Kidney capillary endothelial cell (primary cell): ENCODE measurements at regions not wholly inside any gene's neighbourhood (a gene's known extent, or its start where the extent isn't known, plus 50 kb on each side); places are given as distances from the start of the nearest gene placed in this dataset.
"Not testable (repeated sequence)": the region's sequence is repeated elsewhere in the genome, so short reads cannot be mapped to it uniquely, and the experiment has no call there.

ENCODE experiments used
- DNase-seq: peaks from one replicate; pipeline ENCODE4 v3.0.0-alpha.2; 2018; ENCODE audit warnings: low spot score

DNA sequence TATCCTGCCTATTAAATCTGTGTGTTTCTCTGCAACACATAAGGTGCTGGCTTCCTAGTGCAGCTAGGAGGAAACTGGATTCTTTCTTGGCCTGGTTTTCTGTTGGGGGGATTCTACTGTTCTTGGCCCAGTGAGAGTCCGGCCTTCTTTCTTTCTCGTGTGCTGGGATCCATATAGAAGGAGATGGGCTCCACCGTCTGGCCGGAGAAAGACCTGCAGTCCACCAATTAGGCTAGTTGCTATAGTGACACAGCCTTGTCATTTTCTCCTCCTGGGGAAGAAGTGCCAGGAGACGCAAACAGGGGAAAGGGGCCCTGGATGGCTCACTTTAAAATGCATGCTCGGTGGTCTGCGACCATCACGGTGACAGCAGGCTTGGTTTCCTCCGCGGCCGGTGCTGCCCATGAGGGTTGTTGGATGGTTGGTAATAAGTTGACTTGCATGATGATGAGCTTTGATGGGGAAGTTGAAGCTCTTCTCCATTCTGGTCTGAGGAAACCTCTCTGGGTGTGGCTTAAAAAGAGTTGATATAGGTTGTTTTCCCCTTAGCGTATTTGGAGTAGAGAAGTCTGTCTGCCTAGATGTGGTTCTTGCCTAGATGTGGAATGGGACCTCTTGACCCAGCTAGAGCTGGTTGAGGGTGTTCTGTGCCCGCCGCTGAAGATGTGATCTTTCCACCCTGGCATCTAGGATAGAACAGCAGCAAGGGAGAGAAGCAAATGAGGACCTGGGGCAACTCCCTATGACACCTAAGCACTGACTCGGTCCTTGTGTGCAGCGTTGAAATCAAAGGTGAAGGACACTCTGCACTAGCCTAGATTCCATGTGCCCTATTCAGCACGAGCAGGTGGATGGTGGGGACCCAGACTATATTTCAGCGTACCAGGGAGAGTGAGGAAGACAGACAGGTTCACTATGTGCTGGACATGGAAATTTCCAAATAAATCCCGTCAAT, 1335.0 kb downstream of the BRD1 start:
- peak; percentile 71 for DNase-seq

DNA sequence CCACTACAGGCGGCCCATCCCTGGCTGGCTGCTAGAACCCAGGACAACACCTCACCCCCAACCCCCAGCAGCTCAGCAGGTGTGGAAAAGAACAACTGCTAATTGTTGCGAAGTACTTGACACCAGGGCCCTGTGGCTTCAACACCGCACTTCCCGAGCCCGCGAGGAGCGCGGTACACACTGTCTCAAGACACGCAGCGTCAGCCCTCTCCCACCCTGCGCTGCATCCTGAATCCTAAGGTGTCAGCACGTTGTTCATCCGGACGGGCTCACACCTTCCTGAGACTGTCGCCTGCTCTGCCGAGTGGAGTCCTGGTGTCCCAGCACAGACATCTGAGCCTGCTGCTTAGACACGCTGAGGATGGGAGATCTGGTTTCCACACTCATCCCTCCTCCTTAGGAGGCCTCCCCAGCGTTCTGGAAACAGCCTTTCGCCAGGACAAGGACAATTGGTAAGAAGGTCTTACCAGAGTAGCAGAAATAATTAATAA, 1336.2 kb downstream of the BRD1 start:
- DNase-seq: no peak

DNA sequence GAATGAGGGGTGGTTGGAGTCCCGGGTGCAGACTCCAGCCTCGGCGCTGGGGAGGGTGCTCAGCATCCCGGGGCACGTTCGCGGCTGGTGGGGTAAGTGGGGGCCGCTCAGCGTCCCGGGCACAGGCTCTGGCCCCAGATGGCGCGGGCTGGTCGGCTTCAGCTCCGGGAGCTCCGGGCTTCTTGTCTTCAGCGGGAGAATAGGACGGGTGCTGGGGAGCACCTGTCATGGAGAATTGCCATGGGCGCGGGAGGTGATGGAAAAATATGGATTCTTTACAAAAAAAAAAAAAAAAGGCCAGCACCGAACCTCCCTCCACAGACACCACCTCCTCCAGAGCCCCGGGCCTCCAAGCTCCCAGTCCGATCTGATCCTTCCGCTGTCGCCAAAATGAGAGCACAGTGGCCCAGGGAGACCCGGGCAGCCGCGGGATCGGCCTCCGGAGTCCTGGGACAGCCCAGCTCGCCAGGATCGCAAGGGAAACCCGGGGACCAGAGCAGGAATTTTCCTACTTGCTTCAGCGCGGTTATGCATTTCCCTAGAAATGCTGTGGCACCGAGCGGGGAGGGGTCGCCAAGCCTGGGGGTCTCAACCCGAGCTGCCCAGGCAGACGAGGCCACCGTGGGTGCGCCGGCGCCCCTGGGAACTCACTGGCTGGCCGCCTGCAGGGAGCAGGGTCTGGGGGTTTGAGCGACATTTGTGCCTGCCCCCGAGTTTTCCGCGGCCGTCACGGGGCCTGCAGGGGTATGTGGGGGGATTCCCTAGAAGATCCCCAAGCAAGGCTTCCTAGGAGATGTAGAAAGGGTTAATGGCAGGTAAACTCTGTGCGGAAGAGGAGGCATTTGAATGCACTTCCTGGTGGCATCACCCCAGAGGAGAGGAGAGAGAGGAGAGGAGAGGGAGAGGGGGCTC, 1336.9 kb downstream of the BRD1 start:
- no peak for DNase-seq

DNA sequence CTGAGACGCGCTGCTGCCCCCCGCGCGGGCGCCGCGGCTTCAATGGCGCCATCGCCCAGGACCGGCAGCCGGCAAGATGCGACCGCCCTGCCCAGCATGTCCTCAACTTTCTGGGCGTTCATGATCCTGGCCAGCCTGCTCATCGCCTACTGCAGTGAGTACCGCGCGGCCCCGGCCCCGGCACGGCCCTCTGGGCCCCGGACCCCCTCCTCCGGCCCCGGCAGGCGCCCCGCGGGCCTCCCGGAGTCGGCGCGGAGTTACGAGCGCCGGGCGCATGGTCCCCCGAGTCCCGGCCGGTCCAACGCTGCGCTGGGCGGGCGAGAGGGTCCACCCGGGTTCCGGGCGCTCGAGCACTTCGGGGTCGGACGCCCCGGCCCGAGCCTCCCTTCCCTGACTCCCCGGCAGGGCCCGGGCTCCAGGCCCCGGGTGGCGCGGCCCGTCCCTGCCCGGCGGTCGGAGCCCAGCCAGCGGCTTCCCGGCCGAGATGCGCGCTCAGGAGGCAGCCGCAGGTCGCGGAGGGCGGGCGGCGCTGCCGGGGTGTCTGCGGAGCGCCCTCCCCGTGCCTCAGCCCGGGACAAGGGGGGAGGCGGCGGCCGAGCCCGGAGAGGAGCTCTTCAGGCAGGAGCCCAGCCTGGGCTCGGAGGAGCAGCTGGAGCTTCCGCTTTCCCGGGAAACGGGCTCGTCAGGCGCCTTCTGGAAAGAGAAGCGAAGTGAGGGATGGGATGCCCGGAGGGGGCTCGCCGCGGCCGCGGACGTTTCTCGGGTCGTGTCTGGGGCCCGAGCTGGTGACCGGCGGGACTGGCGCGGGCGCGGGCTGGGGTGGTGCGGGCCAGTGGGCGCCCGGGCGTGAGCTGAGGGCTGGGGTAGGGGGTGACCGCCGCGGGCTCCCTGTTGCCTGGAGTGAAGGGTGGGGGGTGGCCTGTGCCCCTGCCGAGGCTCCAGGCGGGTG, 1337.8 kb downstream of the BRD1 start:
- DNase-seq: no peak

DNA sequence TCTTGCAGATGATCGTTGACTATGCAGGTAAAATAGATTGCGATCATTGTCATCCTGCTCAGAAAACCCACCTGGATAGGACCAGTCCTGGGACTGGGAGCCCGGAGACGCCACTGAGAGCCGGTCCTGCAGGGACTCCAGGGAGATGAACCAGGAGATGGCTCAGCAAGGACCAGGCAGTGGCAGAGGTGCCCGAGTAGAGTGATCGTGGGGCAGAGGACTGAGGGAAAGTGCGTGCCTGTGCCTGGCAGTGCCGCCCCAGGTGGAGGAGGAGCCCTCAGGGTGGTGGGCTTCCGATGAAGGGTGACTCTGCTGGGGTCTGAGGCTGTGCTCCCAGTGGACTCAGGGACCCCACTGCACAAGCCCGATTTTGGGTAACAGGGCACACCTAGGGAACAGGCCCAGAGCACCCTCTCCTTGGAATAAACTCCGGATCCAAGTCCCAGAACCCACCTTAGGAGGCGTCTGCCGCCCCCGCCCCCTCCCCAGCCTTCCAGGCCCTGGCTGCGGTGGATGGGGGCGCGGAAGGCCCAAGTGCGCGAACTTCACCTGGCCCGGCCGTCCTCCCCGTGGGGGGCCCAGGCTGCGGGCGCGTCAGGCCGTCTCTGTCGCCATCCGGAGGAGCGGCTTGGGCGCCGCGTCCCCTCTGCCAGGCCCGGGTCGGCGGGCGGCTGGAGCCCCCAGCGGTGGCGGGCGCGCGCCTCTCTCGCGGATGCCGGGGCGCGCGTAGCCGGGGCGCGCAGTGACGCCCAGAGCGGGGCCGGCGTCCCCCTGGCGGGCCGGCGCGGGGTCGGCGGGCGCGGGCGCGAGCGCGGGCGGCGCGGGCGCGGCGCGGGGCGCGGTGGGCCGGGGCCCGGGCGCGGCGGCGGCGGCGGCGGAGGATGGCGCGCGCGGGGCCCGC, 1338.8 kb downstream of the BRD1 start:
- no peak for DNase-seq

DNA sequence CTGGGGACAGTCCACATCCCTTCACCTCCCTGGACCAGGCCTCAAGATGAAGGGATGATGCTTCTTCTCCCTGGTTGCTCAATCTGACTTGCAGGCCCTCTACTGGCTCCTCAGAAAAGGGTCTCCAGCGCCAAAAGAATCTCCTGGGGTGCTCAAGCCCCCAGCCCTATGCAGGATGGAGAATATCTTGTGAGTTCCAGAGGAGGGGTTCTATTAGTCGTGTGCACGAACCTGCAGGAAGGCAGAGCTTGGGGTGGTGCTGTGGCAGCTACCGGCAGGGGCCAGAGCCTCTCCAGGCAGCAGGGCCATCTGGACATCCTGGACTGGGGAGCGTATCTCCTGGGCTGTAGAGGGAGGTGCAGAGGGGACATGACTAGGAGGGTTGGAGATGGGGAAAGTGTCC, 1339.5 kb downstream of the BRD1 start:
- DNase-seq: no peak

DNA sequence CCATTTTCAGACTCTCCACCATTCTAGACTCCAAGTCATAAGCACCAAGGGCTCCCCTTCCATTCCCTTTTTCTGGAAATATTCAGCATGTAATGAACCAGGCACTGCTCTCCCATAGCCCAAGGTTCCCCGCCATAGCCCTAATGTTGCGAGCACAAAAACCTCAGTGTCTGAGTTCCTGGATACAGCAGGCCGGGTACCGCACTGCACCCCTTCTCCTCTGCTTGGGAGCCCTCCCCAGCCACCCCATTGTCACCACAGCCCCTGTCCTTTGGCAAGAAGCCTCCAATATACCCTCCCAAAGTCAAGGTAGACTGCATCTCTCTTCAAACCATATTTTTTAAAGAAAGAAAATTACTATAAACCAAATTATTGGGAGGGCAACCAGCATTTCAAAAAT, 1341.1 kb downstream of the BRD1 start:
- DNase-seq: no peak

DNA sequence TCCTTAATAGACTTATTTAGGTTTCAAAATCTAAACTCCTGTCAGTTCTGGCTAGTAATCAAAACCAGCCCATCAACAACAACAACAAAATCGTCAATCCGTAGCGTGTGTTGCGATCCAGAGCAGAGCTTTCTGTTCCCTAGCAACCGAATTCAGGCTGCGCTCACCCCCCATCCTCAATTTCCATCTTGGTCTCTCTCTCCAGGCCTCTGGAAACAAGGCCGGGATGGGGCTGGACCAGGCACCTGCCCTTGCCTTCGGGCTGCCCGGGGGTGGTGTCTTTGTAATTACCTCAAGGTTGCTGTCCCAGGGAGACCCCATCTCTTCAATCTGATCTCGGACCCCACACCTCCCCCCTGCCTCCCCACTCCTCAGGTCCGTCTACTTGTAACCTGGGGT, 1341.5 kb downstream of the BRD1 start:
- DNase-seq: no peak

DNA sequence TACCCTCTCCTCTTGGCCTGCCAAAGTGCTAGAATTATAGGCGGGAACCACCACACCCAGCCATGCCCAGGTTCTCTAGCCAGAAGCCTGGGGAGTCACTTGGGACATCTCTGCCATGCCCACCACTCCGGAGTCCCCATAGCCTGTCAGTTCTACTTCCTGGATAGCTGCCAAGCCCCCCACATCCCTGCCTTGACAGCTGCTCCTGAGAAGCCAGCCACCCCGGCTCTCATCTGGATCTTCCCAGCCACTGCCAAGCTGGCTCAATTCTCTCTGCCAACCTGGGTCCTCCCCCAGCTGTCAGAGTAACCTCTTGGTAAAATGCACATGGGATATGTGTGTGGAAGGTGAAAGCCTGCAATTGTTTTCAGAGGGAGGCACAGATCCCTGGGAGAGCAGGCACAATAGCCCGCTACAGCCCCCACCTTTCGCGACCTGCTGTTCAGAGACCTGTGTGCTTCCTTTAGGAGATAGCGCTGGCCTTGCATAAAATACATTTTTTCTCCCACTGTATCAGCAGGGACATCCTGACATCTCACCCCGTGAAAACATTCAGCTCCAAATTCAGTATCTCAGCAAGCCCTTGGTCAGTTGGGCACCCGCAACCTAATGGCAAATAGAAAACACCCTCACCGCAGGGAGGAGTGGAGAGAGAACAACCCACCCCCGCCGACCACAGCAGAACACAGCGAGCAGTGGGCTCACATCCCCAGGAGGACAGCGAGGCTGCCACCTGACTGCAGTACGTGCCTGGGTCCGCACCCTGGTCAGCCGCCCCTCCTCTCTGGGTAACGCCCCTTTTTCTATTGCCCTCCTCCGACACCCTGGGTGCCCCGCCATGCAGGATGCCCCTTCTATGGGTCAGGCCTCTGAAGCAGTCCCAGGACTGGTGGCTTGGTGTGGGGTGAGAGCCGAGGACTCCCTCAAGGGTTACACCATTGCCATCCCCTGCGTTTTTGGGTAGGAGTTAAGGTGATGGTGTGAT, 1342.2 kb downstream of the BRD1 start:
- DNase-seq: no peak

DNA sequence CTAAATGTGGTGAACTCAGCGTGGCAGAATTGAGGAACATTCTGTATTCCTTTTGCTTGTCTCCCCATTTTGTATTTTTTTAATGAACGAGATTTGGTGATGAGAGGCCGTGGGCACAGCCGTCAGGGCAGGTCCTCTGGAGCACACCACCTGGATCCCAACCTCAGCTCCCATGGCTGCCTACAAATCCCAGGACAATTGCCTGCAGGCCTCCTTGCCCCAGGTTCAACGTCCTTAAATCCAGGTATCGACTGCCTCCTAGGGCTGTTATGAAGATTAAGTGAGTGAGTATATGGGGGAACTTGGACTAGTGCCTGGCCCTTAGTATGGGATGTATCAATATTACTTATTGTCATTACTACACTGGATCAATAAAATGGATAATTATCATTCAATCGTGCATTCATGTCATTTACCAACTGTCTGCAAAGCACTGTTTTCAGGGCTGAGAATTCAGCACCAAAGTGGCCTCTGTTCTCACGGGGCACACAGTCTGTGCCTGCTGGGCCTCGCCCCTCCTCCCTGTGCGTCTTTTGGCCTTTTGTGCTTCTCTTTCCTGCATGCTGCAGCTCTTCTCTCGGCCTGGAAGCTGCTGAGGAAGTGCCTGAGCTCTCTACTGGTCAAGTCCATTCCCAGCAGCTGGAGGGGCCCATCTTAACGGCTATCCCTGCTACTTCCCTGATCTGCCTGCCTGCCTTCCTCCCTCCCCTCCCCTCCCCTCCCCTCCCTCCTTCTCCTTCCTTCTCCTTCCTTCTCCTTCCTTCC, 1343.7 kb downstream of the BRD1 start:
- no peak for DNase-seq

DNA sequence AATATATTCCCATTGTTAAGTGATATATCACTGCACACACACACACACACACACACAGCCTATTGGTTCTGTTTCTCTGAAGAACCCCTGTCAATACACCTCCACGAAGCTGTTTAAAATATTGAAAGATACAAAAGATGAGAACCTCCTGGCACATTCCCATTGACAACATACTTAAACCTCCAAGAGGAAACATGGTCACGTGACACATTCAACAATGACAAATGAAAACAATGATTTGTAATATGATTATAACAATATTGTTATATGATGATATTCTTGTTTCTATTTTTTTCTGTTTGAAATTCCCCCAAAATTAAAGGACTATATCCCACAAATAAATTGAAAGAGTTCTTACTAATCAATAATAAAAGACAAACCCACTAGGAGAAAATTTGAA, 1344.9 kb downstream of the BRD1 start:
- DNase-seq: no peak

DNA sequence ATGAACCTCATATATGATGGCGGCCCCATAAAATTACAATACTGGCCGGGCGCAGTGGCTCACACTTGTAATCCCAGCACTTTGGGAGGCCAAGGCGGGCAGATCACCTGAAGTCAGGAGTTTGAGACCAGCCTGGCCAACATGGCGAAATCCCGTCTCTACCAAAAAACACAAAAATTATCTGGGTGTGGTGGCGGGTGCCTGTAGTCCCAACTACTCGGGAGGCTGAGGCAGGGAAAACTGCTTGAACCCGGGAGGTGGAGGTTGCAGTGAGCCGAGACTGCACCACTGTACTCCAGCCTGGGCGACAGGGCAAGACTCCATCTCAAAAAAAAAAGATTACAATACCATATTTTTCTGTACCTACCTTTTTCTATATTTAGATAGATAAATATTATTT, 1345.5 kb downstream of the BRD1 start:
- not testable (repeated sequence) for DNase-seq

DNA sequence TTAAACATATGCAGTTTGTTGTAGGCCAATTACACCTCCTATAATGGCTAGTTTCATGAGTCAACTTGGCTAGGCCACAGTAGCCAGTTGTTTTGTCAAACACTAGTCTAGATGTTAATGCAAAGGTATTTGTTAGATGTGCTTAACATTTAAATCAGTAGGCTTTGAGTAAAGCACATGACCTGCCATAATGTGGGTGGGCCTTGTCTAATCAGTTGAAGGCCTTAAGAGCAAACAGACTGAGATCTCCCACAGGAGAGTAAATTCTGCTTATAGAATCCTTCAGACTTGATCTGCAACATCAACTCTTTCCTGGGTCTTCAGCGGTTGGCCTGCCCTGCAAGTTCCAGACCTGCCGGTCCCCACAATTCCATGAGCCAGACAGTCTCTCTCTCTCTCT, 1345.9 kb downstream of the BRD1 start:
- no peak for DNase-seq

DNA sequence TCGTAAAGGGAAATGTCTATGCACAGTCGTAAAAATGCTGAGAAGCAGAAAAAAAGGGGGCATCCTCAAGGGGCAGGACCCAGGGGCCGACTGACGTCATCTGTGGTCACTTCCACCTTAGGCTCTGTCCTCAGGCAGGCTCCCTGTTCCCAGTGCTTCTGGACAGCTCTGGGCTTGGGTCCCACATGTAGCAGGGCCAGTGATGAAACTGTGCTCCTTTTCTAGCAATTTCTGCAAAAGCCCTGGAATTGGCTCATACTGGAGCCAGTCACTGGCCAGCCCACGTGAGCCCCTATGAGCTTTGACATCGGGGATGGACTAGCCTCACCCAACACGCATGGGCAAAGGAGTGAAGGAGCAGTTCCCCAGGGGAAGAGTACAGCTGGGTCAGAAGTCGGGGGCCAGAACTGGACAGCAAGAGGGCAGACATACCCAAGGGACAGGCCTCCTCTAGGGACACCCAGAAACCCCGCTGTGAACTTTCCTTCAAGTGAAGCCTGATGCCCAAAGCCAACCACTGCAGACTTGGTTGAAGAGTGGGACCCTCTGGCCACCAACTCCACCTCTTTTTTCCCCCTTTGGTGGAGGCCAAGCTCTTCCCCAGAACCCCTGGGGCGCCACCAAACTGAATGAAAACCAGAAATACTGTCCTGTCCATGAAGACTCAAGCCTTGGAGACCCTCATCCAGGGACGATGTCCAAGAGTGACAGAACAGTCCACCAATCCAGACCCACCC, 1349.0 kb downstream of the BRD1 start:
- DNase-seq: no peak

DNA sequence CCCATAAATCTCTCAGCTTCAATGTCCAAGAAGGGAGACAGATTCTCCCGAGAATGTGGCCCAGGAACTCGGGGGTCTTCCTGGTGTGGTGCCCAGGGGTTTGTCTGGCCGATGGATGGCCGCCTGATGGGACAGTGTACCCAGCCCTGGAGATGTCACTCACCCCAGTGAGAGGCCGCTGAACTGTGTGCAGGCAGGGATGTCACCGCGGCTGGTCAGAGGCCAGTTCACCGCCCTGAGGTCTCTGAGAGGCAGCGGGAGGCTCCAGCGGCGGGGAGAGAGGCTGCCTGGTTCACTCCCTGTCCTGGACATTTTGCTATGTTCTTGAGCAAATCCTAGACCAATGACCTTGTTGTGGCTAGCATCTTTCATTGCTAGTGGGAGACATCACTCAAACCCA, 1349.5 kb downstream of the BRD1 start:
- no peak for DNase-seq

DNA sequence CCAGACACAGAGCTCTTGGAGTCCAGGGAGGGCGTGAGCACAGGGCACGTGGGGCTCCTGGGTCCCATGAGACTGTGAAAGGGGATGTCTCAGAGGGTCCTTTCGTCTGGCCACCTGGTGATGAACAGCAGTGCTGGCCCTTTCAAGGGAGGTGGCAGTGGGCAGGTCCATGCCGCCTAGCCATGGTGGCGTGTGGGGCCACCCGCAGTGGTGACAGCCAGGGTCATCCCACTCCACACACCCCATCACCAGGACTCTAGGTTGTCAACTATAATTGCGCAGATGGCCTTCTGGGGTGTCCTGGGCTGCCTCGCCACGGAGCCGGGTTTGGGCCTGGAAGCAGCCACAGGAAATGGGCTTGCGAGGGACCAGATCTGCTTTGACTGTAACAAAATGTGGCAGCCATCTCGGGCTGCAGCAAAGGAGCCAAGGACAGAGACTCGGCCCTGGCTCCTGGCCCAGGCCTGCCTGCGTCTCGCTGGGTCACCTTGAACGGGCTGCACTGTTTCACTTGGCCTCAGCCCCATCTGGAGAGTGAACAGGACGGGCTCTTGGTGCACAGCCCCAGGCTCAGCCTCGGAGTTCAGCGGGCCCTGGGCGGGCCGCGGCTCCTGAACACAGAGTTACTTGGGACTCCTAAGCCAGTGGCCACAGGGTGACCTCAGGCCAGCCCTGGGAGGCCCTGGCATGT, 1350.5 kb downstream of the BRD1 start:
- no peak for DNase-seq

DNA sequence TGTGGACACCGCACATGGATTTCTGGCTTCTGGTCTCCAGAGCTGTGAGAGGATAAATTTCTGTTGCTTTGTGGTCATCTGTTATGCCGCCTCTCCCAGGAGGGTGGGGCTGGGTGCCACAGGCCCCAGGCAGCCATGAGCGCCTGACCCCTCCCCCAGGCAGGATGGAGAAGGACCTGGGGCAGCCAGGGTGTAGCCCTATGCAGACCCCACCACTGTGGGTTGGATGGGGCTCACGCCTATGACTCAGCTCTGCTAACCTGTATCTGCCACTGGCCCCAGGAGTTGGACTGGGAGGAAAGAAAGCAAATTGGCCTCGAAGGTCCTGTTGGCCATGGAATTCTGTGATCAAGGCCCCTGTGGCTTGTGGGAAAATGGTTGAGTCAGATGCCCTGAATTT, 1351.1 kb downstream of the BRD1 start:
- DNase-seq: no peak
